Panc1 (cell line): ENCODE measurements at regions not wholly inside any gene's neighbourhood (a gene's known extent, or its start where the extent isn't known, plus 50 kb on each side); places are given as distances from the start of the nearest gene placed in this dataset.

Source experiments
- POLR2AphosphoS5 ChIP-seq: IDR thresholded peaks from 2 replicates; pipeline ENCODE4 v1.6.1; 2012; ENCODE audit warnings: mild to moderate bottlenecking, low read depth, low read length, moderate library complexity
- REST ChIP-seq, 2 experiments: IDR thresholded peaks; 2 replicates each; pipeline ENCODE4 v1.6.1; 2011 to 2012; ENCODE audit warnings: low read depth in 2 of 2, control low read depth in 1 of 2, low read length in 1 of 2, mild to moderate bottlenecking in 1 of 2, moderate library complexity in 1 of 2; ENCODE audit not compliant: insufficient read depth in 1 of 2
- SIN3A ChIP-seq: IDR thresholded peaks from 2 replicates; pipeline ENCODE4 v1.6.1; 2012; ENCODE audit warnings: low read depth, mild to moderate bottlenecking, low read length, moderate library complexity, borderline replicate concordance; ENCODE audit not compliant: insufficient read depth
- TF ChIP-seq, protein P1 (sequence below): fragments of 450-650 bp; IDR thresholded peaks from 2 replicates; pipeline ENCODE4 v1.5.1; 2017; ENCODE audit warnings: mild to moderate bottlenecking

DNA sequence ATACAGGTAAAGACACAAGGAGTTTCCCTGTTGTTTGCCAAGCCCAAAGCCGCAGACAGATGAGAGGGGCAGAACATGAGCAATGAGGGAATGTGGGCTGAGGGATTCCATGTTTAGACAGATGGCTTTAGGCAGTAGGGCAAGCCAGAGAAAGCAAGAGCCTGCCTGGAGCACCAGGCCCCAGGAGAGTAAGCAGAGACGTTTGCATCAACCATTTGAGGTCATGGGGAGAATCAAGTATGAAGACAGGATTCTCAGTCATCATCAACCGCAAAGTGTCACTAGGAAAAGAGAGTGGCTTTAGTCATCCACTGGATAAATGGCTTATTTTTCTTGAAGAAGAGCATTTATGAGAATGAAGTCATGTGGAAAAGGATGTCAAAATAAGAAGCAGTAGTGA lies 184.7 kb downstream of the COG6 start:
- TF ChIP-seq, protein P1, sequence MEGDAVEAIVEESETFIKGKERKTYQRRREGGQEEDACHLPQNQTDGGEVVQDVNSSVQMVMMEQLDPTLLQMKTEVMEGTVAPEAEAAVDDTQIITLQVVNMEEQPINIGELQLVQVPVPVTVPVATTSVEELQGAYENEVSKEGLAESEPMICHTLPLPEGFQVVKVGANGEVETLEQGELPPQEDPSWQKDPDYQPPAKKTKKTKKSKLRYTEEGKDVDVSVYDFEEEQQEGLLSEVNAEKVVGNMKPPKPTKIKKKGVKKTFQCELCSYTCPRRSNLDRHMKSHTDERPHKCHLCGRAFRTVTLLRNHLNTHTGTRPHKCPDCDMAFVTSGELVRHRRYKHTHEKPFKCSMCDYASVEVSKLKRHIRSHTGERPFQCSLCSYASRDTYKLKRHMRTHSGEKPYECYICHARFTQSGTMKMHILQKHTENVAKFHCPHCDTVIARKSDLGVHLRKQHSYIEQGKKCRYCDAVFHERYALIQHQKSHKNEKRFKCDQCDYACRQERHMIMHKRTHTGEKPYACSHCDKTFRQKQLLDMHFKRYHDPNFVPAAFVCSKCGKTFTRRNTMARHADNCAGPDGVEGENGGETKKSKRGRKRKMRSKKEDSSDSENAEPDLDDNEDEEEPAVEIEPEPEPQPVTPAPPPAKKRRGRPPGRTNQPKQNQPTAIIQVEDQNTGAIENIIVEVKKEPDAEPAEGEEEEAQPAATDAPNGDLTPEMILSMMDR = no peak
- TF ChIP-seq POLR2AphosphoS5 (no peak), SIN3A (no peak), REST (IDR thresholded peaks at IDR 0.05; ENCODE audit: insufficient read depth in 1 of 2, low read depth in 2 of 2, low read length in 1 of 2) (no peak)
